Gastrocnemius medialis (tissue), 4 donors: ENCODE measurements at regions not wholly inside any gene's neighbourhood (a gene's known extent, or its start where the extent isn't known, plus 50 kb on each side); places are given as distances from the start of the nearest gene placed in this dataset.

Source experiments
- ATAC-seq, 2 donors: fragments of 150-250 bp; one replicate each; pipeline ENCODE4 v1.9.1; 2016
- DNase-seq, 2 donors: peaks; one replicate each; pipeline ENCODE4 v3.0.0-alpha.2; 2019
- H3K27ac ChIP-seq, 4 donors: fragments of 200-600 bp; sonication (generic); 1 replicate in 1 of 4; 2 replicates in 3 of 4; pipeline ENCODE4 v1.5.1; 2016 to 2018; ENCODE audit warnings: mild to moderate bottlenecking in 2 of 4, moderate library complexity in 1 of 4
- H3K27me3 ChIP-seq, 3 donors: fragments of 200-600 bp; sonication (generic) in 2 of 3; 1 replicate in 1 of 3; 2 replicates in 2 of 3; pipeline versions ENCODE4 v1.5.1 to v1.6.0; 2016 to 2019; ENCODE audit warnings: mild to moderate bottlenecking in 1 of 3, moderate library complexity in 1 of 3
- H3K36me3 ChIP-seq, 2 donors: fragments of 200-600 bp; sonication (generic) in 1 of 2; one replicate each; pipeline ENCODE4 v1.5.1; 2017 to 2018
- H3K4me1 ChIP-seq, 2 donors: fragments of 200-600 bp; sonication (generic) in 1 of 2; one replicate each; pipeline ENCODE4 v1.5.1; 2016 to 2017; ENCODE audit warnings: mild to moderate bottlenecking in 2 of 2
- H3K4me3 ChIP-seq, 4 donors: fragments of 200-600 bp; sonication (generic) in 3 of 4; 1 replicate in 1 of 4; 2 replicates in 3 of 4; pipeline ENCODE4 v1.5.1; 2016 to 2019; ENCODE audit warnings: mild to moderate bottlenecking in 2 of 4
- H3K9me3 ChIP-seq, 3 donors: fragments of 200-600 bp; sonication (generic) in 2 of 3; 1 replicate in 1 of 3; 2 replicates in 2 of 3; pipeline ENCODE4 v1.5.1; 2016 to 2019
- POLR2A ChIP-seq, 2 donors: fragments of 450-650 bp; IDR thresholded peaks; one replicate each; pipeline ENCODE4 v1.6.1; 2017; ENCODE audit warnings: antibody characterized with exemption in 2 of 2, mild to moderate bottlenecking in 2 of 2, moderate library complexity in 2 of 2
- in situ Hi-C, 4 donors: fragments of 200-750 bp; cut with MboI; loops; one replicate each; pipeline versions ENCODE4 v1.15.0 to v1.8.0; 2017; ENCODE audit warnings: low sequenced_read_pairs in 4 of 4
- intact Hi-C: fragments of 100-400 bp; cut with DNase I; formaldehyde crosslinking; loops from one replicate; pipeline ENCODE4 v1.15.1; 2023; ENCODE audit warnings: low total_unique reads
- TF ChIP-seq, protein P1 (sequence below), 5 experiments: fragments of 450-650 bp in 3 of 5; fragments of 200-600 bp in 2 of 5; sonication (generic) in 2 of 5; IDR thresholded peaks in 4 of 5; conservative IDR thresholded peaks in 1 of 5; 1 replicate in 4 of 5; 2 replicates in 1 of 5; pipeline ENCODE4 v1.5.1; 2016 to 2019; ENCODE audit warnings: antibody characterized with exemption in 5 of 5, mild to moderate bottlenecking in 3 of 5, moderate library complexity in 3 of 5

DNA sequence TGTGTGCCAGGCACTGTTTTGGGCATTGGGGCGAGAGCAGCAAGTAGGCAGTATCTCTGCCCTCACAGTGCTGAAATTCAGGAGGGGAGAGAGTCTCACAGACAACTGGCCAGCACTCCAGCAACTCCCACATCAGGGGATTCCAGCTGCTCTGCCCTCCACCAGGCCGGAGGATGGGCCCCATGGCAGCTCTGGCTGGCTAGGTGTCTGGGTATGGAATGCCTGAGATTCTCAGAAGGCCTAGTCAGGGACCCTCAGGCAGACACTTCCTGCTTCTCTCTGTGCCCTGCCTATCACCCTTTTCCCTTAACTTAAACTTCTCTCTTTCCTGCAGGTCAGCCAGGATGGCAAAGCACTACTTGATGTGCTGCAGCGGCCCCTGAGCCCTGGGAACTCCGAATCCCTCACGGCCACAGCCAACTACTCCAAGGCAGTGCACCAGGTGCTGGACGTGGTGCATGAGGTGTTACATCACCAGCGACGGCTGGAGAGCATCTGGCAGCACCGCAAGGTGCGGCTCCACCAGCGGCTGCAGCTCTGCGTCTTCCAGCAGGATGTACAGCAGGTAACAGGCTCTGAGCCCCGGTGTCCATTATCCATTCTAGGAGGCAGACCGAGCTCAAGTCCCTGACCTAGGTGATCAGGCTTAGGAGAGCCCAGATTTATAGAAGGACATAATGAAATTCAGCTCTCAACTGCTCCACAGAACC lies 342.2 kb upstream of the ROPN1 start:
- in situ Hi-C loops (no loop called here), intact Hi-C loops (no loop called here)
- Histone ChIP-seq H3K9me3 (no peaks in the 10 kb centered on the region), H3K36me3 (no peaks in the 10 kb centered on the region), H3K27me3 (no peaks in the 10 kb centered on the region), H3K4me1 (no peaks in the 10 kb centered on the region), H3K27ac (no peak overlapping the region), H3K4me3 (no peak overlapping the region)
- DNase-seq: no peak
- ATAC-seq: no peak
- TF ChIP-seq POLR2A (IDR thresholded peaks at IDR 0.05): no peak
- TF ChIP-seq, protein P1, sequence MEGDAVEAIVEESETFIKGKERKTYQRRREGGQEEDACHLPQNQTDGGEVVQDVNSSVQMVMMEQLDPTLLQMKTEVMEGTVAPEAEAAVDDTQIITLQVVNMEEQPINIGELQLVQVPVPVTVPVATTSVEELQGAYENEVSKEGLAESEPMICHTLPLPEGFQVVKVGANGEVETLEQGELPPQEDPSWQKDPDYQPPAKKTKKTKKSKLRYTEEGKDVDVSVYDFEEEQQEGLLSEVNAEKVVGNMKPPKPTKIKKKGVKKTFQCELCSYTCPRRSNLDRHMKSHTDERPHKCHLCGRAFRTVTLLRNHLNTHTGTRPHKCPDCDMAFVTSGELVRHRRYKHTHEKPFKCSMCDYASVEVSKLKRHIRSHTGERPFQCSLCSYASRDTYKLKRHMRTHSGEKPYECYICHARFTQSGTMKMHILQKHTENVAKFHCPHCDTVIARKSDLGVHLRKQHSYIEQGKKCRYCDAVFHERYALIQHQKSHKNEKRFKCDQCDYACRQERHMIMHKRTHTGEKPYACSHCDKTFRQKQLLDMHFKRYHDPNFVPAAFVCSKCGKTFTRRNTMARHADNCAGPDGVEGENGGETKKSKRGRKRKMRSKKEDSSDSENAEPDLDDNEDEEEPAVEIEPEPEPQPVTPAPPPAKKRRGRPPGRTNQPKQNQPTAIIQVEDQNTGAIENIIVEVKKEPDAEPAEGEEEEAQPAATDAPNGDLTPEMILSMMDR (IDR thresholded peaks at IDR 0.05 in 4 of 5, conservative IDR thresholded peaks at IDR 0.05 in 1 of 5): no peak

DNA sequence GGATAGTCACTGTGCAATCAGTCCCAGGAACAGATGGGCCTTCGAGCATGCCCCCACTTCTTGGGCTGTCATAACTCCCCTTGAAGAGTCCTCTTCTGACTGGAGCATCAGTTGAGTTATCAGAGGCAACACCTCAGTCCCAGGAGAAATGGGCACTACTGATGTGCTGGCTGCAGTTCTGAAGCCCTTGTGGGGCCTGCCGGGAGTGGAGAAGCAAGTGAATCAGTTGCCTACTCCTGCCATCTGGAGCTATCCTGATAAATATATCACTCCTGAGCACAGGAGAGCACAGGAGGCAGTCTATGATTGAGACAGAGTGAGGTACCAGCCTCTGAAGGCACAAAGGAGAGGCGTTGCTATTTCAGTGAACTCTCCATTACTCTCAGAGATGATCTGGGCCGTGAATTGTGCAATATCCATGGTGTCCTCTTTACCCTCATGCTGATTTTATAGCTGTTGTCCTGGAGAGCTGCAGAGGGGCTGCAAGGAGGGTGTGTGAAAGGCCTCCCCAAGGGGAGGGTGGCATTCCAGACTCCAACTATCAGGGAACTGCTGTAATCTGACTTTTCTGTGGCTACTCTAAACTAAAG lies 344.2 kb upstream of the ROPN1 start:
- no peaks in the 10 kb centered on the region for H3K4me1 ChIP-seq
- no peaks in the 10 kb centered on the region for H3K27me3 ChIP-seq
- in situ Hi-C loops: no loop called here
- no peaks in the 10 kb centered on the region for H3K36me3 ChIP-seq
- H3K27ac ChIP-seq: no peak overlapping the region
- ATAC-seq: no peak
- intact Hi-C loops: no loop called here
- H3K9me3 ChIP-seq: no peaks in the 10 kb centered on the region
- TF ChIP-seq POLR2A (IDR thresholded peaks at IDR 0.05): no peak
- TF ChIP-seq, protein P1 (IDR thresholded peaks at IDR 0.05 in 4 of 5, conservative IDR thresholded peaks at IDR 0.05 in 1 of 5): no peak
- no peak for DNase-seq
- H3K4me3 ChIP-seq: no peak overlapping the region

DNA sequence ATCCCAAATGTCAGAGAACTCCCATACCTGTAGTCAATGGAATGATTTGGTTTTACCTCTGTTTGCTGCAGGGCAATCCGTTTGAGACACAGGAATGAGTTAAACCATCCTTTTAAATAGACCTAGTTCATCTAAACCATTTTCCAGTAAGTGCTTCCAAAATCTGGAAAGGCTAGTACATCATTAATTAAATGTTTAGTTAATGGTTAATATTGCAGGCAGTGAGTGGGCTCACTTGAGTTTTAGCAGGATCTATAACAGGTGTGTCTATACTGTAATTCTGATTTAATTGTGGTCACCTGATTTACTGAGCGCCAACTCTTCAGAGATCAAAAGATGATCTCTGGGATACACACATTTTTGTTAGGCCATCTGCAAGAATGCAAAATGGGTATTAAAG lies 353.9 kb upstream of the ROPN1 start:
- Histone ChIP-seq H3K9me3 (no peaks in the 10 kb centered on the region), H3K4me1 (no peaks in the 10 kb centered on the region), H3K36me3 (no peaks in the 10 kb centered on the region), H3K4me3 (no peak overlapping the region), H3K27ac (no peak overlapping the region), H3K27me3 (no peaks in the 10 kb centered on the region)
- no peak for ATAC-seq
- TF ChIP-seq POLR2A (IDR thresholded peaks at IDR 0.05): no peak
- TF ChIP-seq, protein P1 (IDR thresholded peaks at IDR 0.05 in 4 of 5, conservative IDR thresholded peaks at IDR 0.05 in 1 of 5): no peak
- DNase-seq: no peak
- in situ Hi-C loops: no loop called here
- intact Hi-C loops: no loop called here

DNA sequence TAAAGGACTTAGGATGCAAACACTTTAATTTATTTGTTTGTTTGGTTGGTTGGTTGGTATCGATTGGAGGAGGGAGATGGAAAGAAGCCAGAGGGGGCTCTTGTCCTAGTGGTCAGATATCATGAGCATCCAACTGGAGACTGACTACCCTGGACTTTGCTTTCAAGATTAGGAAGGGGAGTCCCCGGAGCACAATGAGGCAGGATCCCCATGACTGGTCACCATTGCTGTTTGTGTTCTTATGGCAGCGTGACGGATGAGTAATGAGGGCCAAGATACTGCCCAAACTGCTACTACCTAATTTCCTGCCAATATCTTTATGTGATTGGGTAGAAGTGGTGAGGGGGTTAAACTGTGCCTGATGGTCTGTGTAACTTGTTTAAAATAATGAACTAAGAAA lies 354.6 kb upstream of the ROPN1 start:
- no peak for ATAC-seq
- DNase-seq: no peak
- intact Hi-C loops: no loop called here

More for the DNA sequence above, 354.6 kb upstream of the ROPN1 start:
- Histone ChIP-seq H3K36me3 (no peaks in the 10 kb centered on the region), H3K27ac (no peak overlapping the region), H3K4me1 (no peaks in the 10 kb centered on the region), H3K4me3 (no peak overlapping the region), H3K9me3 (no peaks in the 10 kb centered on the region), H3K27me3 (no peaks in the 10 kb centered on the region)
- TF ChIP-seq, protein P1 (IDR thresholded peaks at IDR 0.05 in 4 of 5, conservative IDR thresholded peaks at IDR 0.05 in 1 of 5): no peak
- TF ChIP-seq POLR2A (IDR thresholded peaks at IDR 0.05): no peak
- in situ Hi-C loops: no loop called here
